ENCODE measurements at regions not wholly inside any gene's neighbourhood (a gene's known extent, or its start where the extent isn't known, plus 50 kb on each side); places are given as distances from the start of the nearest gene placed in this dataset.

GRCh38 chrX:138034136-138034535, 468.2 kb downstream of the ZIC3 start:
- no peak for TF ChIP-seq EP300 (IDR thresholded peaks at IDR 0.05)
- no peak for TF ChIP-seq POLR2AphosphoS5 (IDR thresholded peaks at IDR 0.05)
- no peak for TF ChIP-seq CTCF (IDR thresholded peaks at IDR 0.05)
